Hematopoietic multipotent progenitor cell treated with erythropoietin and hydrocortisone succinate and interleukin-3 and kit ligand, for 15 days (in vitro differentiated cells): ENCODE measurements at regions not wholly inside any gene's neighbourhood (a gene's known extent, or its start where the extent isn't known, plus 50 kb on each side); places are given as distances from the start of the nearest gene placed in this dataset.

Source experiments
- DNase-seq: peaks from one replicate; pipeline ENCODE4 v3.0.0-alpha.2; 2015; ENCODE audit warnings: low spot score

DNA sequence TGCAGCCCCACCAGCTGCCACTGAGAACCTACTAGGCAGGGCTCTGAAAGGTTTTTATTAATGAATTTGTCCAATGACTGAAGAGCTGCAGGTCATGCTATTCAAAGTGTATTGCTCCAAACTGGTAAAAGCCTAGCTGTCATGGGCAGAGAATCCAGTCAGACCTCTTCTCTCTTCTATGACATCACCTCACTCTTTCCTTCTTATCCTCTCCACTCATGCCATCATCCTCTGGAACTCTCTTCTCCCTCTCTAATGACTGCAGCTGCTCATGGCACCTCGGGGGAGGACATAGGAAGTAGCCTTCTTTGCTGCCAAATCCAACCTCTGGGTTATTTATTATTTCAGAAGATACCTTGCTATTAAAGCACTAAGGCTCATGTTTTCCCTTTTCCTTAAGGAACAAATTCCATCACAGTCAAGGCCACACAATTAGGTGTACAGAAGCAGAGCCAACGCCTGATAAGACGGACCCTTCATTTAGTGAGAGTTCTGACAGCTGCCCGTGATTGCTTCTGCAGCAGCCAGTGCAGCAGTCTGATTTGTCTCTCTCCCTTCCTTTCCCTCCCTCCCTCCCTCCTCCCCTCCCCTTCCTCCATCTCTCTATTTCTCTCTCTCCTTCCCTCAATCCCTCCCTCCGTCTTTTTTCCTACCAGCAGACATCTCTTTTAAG, 87.0 kb upstream of the ONECUT1 start:
- DNase-seq, result no peak

DNA sequence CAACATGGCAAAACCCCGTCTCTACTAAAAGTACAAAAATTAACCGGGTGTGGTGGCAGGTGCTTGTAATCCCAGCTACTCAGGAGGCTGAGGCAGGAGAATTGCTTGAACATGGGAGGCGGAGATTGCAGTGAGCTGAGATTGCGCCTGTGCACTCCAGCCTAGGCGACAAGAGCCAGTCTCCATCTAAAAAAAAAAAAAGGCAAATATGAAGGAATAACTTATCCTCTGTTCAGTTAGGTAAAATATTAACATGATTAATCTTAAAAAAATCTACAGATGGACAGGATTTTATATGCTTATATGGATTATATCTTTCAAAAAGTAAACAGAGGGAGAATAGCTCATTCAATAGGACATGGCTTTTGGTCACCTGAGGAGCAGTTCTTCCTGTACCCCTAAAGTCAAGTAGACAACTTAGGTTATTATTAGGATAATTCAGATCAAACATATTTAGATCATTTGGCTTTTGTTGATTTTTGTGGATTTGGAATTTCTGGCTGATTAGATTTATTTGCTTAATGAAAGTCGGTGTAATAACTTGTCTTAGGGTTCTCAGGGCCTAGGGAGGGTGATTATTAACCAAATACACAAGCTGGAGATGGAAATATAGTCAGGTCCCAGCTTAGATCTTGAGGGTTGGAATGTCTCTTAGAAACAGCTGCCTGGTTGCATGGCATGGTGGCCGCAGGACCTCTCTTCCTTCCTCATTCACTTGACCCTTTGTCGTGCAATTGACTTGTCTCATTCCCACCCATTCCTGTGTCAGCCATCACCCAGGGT, 82.1 kb upstream of the ONECUT1 start:
- DNase-seq, result no peak

DNA sequence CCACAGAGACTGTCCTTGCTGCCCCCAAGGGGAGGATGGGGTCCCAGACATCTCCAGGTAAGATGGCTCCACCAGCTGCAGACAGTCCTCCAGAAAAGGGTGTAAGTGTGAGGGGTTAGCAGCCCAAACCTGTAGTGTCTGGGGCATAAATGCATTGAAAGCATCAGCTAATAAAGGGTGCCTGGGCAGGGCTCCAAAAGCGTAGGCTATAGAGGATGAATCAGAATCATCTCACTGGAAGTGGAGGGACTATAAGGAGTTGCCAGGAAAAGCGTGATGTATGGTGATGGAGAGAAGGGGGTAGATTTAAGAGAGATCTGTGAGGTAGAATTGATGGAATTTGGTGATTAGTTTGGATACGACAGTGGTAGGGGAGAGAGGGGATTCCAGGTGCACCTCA, 79.9 kb upstream of the ONECUT1 start:
- DNase-seq, result no peak

DNA sequence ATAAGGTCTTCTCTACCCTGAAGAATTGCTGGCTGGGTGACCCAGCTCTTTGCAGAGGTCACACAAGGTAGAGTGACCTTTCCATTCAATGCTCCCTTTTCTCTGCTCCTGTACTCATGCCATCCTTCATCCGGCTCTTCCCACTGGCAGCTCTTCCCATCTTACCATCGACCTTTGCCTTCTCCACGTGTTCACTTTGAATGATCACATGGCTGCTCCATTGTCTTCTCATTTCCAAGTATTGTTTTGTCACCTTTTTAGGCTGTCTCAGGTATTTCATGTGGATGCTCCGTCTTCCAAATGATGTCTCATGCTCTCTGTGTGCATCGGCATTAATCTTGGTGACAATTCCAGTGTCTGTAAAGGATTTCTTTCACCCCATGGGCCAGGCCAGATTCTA, 76.6 kb upstream of the ONECUT1 start:
- no peak for DNase-seq

DNA sequence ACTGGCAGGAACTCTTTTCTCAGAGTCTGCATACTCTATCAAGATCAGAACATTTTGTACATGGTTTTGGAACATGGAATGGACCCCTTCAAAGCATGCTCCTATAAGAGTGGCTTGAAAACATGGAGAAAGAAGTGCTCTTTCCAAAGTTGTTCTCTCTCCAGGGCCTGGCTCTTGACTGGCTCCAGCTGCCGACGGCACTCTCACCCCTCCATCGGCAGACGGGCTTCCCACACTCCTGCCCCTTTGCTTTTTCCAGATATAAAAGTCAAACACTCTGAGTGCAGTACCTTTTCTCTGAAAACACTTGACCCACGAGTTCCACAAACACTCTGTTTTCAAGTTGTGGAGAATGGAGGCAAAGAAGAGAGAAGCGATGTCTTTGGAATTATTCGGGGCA, 72.5 kb upstream of the ONECUT1 start:
- DNase-seq, result no peak

DNA sequence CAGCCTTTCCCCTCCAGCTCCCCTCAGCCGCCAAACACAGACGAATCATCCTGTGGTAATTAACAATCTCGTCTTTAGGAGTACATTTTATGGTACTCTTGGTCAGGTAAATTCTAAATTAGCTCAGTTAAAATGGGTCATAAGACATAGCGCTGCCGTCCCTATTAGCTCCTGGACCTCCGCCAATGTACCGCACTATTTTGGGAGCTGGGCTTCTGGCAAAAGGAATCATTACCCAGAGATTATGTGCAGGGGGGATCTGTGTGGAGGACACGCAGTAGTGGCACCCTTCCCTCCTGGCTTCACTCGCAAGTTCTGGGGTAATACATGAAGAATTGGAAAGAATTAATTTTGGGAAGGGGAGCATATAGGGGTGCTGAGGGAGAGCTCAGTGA, 68.6 kb upstream of the ONECUT1 start:
- no peak for DNase-seq

DNA sequence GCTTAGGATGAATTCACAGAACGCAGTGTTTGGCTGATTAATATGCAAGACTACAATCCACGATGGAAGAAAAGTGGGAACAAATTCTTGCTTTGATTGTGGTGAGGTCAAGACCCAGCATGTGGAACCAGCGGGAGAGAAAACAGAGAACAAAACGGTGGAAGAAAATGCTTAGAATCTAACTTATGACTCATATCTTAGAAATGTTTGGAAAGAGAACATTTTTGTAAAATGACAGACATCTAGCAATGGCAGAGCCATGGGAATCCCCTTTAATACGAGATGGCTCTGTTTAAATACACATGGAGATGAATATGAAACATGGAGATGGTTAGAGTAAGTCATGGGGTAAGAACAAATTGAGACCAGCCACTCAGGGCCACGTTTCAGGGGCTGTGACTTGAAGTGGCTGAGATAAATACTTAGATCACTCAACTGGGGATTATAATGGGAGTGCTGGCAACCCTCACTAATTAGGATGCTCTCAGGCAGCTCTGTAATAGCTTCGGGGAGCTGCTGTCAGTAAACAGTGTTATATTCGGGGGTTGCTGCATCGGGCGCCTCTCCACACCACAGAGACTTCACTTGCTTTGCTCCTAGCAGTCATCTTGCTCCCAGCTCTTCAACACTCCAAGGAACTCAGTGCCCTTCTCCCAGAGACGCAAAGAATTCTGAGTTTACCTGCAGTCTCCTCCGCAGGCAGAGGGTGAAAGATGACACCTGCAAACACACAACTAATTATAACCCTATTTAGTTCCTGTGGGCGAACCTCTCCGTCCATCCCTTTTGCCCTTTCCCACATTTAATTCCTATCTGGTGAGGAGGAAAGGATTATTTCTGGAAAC, 68.0 kb upstream of the ONECUT1 start:
- no peak for DNase-seq

DNA sequence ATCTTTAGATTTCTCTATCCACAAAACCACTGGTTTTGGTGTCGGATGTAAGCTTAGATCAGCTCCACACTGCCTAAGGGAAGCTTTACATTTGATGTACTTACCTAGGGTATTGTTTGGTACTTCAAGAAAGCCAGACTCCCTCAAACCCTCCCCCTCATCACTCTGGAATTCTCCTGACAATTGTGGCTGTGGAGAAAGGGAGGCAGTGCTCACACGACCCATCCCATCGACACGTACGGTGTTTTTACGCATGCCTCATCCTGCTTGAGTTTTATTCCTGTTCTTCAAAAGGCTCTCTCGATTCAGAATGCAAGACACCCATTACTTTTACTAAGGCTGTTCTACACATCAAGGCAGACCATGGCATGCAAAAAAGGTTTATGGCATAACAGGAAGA, 67.3 kb upstream of the ONECUT1 start:
- no peak for DNase-seq

DNA sequence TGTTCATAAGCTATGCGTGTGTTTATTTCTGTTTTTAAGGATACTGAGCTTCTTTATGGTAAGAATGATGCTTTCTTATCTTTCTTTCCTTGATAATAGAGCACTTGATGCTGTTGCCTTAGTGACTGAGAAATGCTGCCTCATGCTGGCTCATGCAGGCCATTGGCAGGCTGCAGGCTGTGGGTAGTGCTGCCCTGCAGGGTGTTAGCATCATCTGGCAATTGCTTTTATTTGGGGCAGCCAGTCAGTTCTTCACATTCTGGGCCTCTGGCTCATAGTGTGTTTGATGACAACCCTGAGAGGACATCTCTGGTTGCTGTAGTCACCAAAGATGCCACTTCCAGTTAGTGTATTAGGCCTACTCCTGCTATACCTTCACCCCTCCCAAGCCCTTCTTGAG, 66.2 kb upstream of the ONECUT1 start:
- DNase-seq, result no peak

DNA sequence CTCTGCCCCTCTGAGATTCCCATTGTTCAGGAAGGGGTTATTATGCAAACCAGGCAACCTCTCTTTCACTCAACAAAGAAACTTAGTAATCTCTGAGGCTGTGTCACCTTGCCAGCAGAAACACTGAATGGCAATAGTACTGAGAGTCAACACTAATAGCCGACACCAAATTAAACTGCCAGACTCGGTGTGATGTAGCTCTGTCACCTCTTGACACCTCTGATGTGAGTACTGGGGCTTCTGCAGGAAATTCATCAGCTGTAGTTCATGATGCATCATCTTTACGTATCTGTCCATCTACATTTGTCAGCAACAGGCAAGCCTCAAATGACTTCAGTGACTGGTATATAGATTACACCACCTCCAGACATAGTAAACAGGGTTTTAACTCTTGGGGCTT, 65.0 kb upstream of the ONECUT1 start:
- DNase-seq, result no peak

DNA sequence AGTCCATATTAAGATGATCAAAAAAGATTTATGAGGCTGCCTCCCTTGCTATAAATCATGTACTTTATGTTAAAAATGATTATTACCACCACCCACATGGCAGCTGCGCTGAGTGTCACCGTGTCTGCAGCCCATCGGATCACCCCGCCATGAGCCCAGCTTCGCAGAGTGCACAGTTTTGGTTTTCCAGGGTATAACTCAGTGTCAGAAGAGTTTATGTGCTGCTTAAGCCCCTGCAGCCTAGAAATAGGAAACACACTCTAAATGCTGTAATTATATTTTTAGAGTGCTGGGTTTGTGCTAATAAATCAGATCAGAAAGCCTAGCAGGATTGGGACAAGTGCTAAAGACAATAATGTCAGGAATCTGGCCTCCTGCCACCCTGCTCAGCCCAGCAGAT, 54.7 kb upstream of the ONECUT1 start:
- no peak for DNase-seq
